ENCODE measurements at regions not wholly inside any gene's neighbourhood (a gene's known extent, or its start where the extent isn't known, plus 50 kb on each side); places are given as distances from the start of the nearest gene placed in this dataset.

DNA sequence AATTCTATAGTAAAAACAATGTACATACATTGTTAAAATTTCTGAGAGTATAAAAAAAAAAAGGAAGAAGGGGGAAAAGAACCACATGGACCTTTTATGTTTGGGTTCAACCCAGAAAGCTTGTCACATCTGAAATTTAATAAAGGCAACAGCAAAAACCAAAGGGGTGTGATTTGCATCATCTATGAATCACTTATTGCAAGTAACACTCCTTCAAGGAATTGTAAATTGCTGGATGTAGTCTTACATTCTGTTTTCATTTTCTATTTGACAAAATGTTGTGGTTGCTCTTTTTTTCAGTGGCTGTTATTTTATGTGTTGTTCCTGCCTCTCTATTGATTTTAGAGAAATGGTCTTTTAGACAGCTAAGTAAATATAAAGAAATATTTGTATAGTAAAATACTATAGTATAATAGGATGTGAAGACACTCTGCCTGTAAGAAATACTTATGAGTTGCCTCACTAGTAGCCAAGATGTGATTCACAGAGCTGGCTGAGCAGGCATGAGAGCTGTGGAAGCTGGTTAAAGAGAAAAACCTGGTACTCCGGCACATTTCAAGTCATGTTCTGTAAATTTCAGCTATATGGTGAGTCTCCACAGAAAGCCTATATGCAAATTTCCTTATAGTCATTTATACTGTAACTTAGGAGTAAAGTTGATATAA, 131.1 kb upstream of the CNTLN start:
- no peak for TF ChIP-seq CTCF (IDR thresholded peaks at IDR 0.05)

DNA sequence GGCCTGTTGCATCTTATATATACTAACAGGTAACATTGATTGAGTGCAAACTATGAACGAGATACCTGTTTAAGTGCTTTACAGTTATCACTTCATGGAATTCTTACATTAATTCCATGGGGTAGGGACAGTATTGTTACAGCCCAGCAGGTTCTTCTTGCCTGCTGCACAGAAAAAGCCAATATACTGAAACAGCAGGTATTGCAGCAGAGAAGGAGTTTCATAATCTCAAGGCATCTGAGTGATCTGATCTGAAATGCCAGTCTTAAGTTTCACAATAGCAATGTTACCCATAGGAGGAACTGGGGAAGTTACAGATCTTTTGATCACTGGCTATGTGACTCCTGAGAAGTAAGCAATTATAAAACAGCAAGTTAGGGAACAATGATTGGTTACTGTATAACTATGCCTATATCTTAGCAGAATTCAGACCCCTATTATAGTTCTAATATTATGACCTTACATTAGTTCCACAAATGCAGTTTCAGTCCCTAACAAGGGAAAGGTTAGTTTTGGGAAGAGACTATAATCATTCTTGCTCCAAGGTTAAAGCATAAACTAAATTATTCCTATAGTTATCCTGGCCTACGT, 126.5 kb upstream of the BNC2 start:
- no peak for TF ChIP-seq CTCF (IDR thresholded peaks at IDR 0.05)

GRCh38 chr9:16992138-16992537, 121.7 kb upstream of the BNC2 start:
- TF ChIP-seq CTCF (IDR thresholded peaks at IDR 0.05) = no peak

GRCh38 chr9:16987026-16987425, 116.6 kb upstream of the BNC2 start:
- TF ChIP-seq CTCF (IDR thresholded peaks at IDR 0.05) = no peak

GRCh38 chr9:16986556-16986955, 116.1 kb upstream of the BNC2 start:
- TF ChIP-seq CTCF (IDR thresholded peaks at IDR 0.05) = no peak

- no peak for TF ChIP-seq CTCF (IDR thresholded peaks at IDR 0.05)
Measured at GRCh38 chr9:16985559-16986348, 115.3 kb upstream of the BNC2 start.

DNA sequence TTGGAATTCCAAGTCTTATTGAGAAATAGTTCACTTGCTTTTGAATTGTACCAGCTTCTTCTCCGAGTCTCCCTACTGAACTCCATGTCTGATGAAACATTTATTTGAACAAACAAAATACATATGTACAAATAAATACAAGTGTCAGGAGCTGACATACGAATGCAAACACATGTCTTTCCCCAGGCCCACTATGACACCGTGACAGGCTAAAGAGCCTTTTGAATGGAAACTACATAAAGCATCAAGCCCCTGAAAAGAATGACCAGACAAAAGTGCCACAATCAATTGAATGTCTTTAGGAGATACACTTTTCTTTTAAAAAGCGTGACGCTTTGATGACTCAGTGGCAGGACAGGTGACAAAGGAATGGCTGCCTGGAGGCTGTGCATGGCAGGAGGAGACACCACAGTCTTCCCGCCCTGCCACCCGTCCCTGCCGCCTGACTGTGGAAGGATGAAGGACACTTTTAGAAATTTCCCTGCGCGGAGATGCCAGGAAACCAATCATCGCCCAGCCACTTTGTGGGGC, 112.4 kb upstream of the BNC2 start:
- no peak for TF ChIP-seq CTCF (IDR thresholded peaks at IDR 0.05)

Measured in LNCAP (cell line).